ENCODE measurements at regions not wholly inside any gene's neighbourhood (a gene's known extent, or its start where the extent isn't known, plus 50 kb on each side); places are given as distances from the start of the nearest gene placed in this dataset.
"Not testable (repeated sequence)": the region's sequence is repeated elsewhere in the genome, so short reads cannot be mapped to it uniquely, and the experiment has no call there.

DNA sequence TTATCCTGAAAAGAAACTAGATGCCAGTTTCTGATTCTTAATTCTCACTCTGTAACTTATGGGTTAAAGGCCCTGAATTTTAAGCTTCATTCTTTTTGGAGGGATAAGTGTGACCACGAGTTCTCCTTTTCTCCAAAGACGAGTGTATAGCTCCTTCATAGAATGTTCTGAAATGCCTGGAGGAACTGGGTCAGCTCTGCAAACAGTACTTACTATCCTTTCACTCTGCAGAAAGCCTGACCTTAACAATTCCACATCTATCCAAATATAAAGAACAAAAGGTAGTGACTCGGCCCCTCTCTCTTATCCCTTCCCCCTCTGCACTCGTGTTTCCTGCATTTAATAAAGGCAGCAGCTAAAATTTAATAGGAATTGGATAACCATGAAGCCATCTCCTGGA is 150.5 kb downstream of the LYPLAL1 start:
- in situ Hi-C loops (cut with HindIII; ENCODE audit: low sequenced_read_pairs) = no loop called here

DNA sequence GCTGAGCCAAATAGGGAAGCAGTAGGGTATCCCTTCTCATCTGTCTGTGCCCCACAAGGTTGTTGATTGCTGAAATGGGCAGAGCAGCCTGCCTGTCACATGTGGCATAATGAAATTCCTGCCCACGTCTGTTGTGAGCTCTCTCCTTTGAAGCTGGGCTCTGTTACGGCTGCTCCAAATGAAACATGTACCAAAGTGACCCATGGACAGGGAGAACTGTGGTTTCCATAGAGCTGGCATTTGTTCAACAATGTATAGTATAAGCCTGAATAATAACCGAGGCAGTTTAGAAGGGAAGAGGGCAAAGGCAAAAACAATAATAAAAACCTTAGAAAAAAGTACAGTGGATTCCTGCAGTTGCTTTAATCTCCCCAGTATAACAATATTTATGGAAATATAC is 149.7 kb downstream of the LYPLAL1 start:
- in situ Hi-C loops (cut with HindIII; ENCODE audit: low sequenced_read_pairs) = no loop called here

DNA sequence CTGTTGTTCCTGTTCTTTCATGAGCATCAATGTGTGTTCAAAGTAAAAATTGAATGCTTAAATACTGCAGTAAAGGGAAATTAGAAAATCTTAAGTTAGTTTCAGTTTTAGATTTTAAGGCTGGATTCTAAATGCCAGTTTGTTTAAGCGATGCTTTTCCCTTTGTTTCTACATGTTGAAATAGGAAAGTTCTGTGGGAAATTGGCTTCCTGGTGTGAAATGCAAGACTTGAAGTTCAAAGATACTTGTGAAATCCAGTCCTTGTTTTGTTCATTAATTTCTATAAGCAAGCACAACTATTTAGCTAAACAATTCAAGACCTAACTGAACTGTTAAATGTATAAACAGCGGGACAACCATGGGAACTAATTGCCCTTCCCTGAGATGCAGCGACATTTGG is 149.1 kb downstream of the LYPLAL1 start:
- in situ Hi-C loops (cut with HindIII; ENCODE audit: low sequenced_read_pairs) = no loop called here

GRCh38 chr1:219320563-219320962 is 146.9 kb downstream of the LYPLAL1 start:
- in situ Hi-C loops (cut with HindIII; ENCODE audit: low sequenced_read_pairs) = not testable (repeated sequence)

DNA sequence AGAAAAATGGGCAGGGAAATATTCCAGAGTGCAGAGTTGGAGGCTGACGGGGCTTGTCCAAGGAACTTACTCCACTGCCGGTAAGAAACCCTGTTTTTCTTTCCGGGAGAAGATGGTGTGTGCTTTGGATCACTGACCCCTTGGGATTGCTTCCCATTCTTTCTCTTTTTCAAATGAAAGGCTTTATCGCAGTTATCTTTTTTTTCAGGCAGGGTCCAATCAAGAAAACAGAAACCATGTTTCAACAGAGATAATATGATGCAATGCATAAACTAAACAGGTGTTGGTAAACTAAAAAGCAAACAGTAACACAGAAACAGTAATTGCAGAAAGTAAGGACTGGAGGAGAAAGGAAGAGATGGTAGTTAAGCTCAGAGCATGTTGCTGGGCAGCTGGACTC is 145.1 kb downstream of the LYPLAL1 start:
- in situ Hi-C loops (cut with HindIII; ENCODE audit: low sequenced_read_pairs) = no loop called here

- in situ Hi-C loops (cut with HindIII; ENCODE audit: low sequenced_read_pairs) = no loop called here
Observed at GRCh38 chr1:219317762-219318353, 144.2 kb downstream of the LYPLAL1 start.

DNA sequence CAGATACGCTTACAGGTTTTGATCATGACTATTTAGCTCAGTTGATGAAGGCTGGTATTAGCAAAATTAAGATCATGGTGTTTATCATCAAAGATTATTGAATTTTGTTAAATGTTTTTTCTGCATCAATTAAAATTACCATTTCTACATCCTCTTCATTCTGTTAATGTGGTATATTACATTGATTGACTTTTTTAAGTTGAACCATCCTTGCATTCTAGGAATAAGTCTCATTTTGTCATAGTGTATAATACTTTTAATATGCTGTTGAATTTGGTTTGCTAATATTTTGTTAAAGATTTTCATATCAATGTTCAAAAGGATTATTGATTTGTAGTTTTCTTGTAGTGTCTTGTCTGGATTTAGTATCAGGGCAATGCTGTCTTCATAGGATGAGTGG is 142.4 kb downstream of the LYPLAL1 start:
- in situ Hi-C loops (cut with HindIII; ENCODE audit: low sequenced_read_pairs) = no loop called here

DNA sequence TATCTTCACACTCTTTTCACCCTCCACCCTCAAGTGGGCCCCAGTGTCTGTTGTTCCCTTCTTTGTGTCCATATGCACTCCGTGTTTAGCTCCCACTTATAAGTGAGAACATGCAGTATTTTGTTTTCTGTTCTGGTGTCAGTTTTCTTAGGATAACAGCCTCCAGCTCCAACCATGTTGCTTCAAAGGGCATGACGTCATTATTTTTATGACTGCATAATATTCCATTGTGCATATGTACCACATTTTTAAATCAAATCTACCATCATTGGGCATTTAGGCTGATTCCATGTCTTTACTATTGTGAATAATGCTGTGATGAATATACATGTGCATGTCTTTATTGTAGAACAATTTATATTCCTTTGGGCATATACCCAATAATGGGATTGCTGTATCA is 140.3 kb downstream of the LYPLAL1 start:
- in situ Hi-C loops (cut with HindIII; ENCODE audit: low sequenced_read_pairs) = no loop called here

- in situ Hi-C loops (cut with HindIII; ENCODE audit: low sequenced_read_pairs) = no loop called here
Observed at GRCh38 chr1:219312967-219313366, 139.3 kb downstream of the LYPLAL1 start.

DNA sequence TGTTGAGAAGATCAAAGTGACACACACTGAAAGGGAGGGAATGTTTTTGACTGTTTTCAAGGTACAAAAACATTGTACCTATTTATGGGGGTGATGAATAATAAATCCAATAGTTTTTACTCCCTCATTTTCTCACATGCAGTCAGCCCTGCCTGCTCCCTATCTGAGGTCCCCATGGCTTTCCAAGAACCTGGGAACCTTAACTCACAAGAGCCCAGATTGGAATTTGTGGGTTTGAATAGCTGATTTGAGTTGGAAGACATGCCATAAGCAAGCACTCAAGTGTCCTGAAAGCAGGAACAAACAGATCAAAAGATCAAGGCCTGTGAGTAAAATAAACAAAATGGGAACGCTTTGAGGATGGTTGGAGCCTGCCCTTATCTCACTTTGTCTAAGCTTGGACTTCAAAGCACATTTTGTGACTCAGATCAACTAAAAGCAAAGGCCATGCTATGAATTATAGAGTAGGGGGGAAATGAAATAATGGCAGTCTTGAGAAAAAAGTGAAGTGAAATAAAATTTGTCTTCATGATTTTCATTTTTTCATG is 136.6 kb downstream of the LYPLAL1 start:
- in situ Hi-C loops (cut with HindIII; ENCODE audit: low sequenced_read_pairs) = no loop called here

GRCh38 chr1:219308367-219308766 is 134.7 kb downstream of the LYPLAL1 start:
- in situ Hi-C loops (cut with HindIII; ENCODE audit: low sequenced_read_pairs) = no loop called here

- in situ Hi-C loops (cut with HindIII; ENCODE audit: low sequenced_read_pairs) = no loop called here
Observed at GRCh38 chr1:219304227-219305226, 130.8 kb downstream of the LYPLAL1 start.

DNA sequence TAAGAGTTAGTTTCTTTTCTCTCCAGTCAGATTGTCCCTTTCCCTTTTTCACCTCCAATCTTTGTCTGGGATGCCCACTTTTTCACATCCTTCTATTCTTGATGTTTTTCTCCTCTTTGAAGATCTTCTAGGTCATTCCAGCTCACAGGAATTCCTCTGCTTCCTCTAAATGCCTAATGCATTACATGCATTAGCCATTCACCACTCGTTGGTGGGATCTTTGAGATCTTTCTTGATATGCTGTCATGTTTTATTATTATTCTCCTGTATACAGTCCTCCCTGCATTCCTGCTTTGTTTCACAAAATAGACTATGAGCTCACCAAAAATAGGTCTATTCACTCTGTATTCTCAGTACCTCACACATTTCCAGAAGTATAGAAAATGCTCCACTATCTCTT is 129.0 kb downstream of the LYPLAL1 start:
- in situ Hi-C loops (cut with HindIII; ENCODE audit: low sequenced_read_pairs) = no loop called here

DNA sequence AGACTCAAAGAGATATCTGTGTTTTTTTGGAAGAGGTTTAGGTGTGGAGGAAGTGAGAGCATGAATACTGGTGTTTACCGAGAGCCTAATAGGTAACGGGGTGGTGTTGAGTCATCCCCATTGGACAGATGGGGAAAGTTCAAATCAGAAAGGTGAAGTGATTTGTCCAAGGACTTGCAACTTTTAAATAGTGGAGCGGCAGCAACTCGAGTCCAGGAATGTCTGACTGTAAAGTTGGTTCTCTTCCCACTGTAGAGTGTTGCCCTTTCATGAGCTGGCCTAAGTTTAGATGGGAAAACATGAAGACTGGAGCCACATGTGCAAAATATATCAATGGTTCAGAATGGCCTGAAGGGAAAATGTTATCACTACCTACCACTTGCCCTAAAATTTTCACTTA is 125.7 kb downstream of the LYPLAL1 start:
- in situ Hi-C loops (cut with HindIII; ENCODE audit: low sequenced_read_pairs) = no loop called here

DNA sequence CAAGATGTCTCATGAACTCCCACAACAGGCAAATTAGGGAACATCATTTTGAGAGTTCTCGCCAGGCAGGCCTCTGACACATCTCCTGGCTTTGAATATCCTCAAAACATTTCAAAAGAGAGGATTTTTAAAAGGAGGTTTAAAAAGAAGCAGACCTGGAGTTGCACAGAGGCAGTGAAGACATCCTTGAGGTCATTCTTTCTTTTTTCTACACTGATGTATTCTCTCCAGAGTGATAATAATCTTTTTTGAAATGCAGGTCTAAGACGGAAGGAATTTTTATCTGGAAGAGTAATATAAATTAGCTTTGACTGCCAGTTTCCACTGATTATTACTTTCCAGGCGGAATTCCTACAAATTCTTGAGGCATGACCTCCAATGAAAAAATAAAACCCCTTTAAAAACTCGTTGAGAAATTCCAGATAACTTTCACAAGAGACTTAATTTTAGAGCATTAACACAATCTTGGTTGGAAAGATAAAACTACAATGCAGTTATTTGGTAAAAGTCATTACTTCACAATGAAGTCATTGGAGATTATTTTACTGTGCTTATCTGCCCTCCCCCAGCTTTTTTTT is 125.0 kb downstream of the LYPLAL1 start:
- in situ Hi-C loops (cut with HindIII; ENCODE audit: low sequenced_read_pairs) = no loop called here

- in situ Hi-C loops (cut with HindIII; ENCODE audit: low sequenced_read_pairs) = no loop called here
Observed at GRCh38 chr1:219296430-219297355, 123.0 kb downstream of the LYPLAL1 start.

DNA sequence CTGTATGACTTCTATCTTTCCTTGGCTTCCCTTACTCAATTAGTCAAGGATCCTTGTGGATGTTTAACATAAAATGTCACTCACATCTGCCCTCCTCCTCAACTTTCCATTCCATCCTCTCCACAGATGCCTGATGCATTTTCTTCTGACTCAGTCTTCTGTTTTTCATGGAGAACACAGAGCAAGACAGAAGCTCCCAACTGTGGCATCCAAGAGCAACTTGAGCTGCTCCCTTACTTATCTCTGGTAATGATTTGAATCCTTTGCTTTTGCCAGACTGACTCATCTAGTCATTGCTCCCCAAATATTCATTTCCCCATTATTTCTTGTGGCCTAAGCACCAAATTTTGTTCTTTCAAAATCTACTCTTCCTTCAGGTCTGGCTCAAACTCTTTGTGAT is 120.6 kb downstream of the LYPLAL1 start:
- in situ Hi-C loops (cut with HindIII; ENCODE audit: low sequenced_read_pairs) = no loop called here

GRCh38 chr1:219293410-219293809 is 119.7 kb downstream of the LYPLAL1 start:
- in situ Hi-C loops (cut with HindIII; ENCODE audit: low sequenced_read_pairs) = no loop called here

DNA sequence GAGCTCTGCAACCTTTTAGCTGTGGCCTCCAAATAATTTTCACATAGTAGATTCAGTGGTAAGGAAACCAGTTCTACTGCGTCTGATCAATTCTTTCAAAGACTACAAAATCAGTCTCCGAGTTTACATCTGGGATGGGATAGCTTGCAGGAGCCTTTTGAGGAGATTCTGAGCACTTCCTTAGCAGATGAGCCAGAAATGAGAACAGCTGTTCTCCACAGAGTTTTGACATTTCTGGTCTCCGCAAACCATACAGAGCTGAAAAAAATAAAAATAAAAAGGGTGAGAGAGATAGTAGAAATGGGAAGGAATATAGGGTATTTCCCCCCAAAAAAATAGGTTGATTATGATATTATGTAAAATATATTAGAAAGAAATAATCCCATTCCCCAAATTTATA is 119.3 kb downstream of the LYPLAL1 start:
- in situ Hi-C loops (cut with HindIII; ENCODE audit: low sequenced_read_pairs) = no loop called here

DNA sequence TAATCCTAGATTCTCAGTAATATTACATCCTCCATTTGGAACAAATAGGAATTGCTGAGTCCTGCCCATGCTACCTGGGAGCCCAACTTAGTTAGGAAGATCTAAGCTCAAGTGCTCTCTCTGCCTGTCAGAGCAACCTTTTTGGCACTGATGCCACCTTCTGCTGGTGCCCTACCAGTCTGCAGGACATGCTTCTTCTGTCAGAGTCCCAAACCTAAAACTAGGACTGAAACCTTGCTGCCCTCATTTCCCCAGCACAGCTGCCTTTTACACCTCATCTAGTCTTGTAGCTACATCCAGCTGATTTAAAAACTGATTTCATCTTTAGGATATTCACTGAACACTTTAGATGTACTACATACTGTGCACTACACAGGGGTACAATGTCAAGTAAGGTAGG is 118.7 kb downstream of the LYPLAL1 start:
- in situ Hi-C loops (cut with HindIII; ENCODE audit: low sequenced_read_pairs) = no loop called here

GRCh38 chr1:219289171-219289570 is 115.5 kb downstream of the LYPLAL1 start:
- in situ Hi-C loops (cut with HindIII; ENCODE audit: low sequenced_read_pairs) = no loop called here

Measured in endothelial cell of hepatic sinusoid (primary cell).